ENCODE measurements at regions not wholly inside any gene's neighbourhood (a gene's known extent, or its start where the extent isn't known, plus 50 kb on each side); places are given as distances from the start of the nearest gene placed in this dataset.

- H3K4me3 ChIP-seq (ENCODE audit: low read depth, low read length) = no peak overlapping the region
- TF ChIP-seq CTCF (IDR thresholded peaks at IDR 0.05; ENCODE audit: borderline replicate concordance, insufficient read depth, low read depth, low read length) = no peak
These were observed 376.8 kb upstream of the ALCAM start for GRCh38 chr3:104989878-104990277.

- H3K4me3 ChIP-seq (ENCODE audit: low read depth, low read length) = no peak overlapping the region
- TF ChIP-seq CTCF (IDR thresholded peaks at IDR 0.05; ENCODE audit: borderline replicate concordance, insufficient read depth, low read depth, low read length) = no peak
These were observed 376.0 kb upstream of the ALCAM start for GRCh38 chr3:104990758-104991157.

GRCh38 chr3:104992676-104993075 is 374.0 kb upstream of the ALCAM start:
- no peak overlapping the region for H3K4me3 ChIP-seq (ENCODE audit: low read depth, low read length)
- TF ChIP-seq CTCF (IDR thresholded peaks at IDR 0.05; ENCODE audit: borderline replicate concordance, insufficient read depth, low read depth, low read length) = no peak

- H3K4me3 ChIP-seq (ENCODE audit: low read depth, low read length) = no peak overlapping the region
- TF ChIP-seq CTCF (IDR thresholded peaks at IDR 0.05; ENCODE audit: borderline replicate concordance, insufficient read depth, low read depth, low read length) = no peak
These were observed 360.5 kb upstream of the ALCAM start for GRCh38 chr3:105006164-105006563.

- H3K4me3 ChIP-seq (ENCODE audit: low read depth, low read length) = no peak overlapping the region
- TF ChIP-seq CTCF (IDR thresholded peaks at IDR 0.05; ENCODE audit: borderline replicate concordance, insufficient read depth, low read depth, low read length) = no peak
These were observed 353.1 kb upstream of the ALCAM start for GRCh38 chr3:105013657-105014056.

- no peak for TF ChIP-seq CTCF (IDR thresholded peaks at IDR 0.05; ENCODE audit: borderline replicate concordance, insufficient read depth, low read depth, low read length)
- no peak overlapping the region for H3K4me3 ChIP-seq (ENCODE audit: low read depth, low read length)
These were observed 352.1 kb upstream of the ALCAM start for GRCh38 chr3:105014631-105015030.

GRCh38 chr3:105022813-105023212 is 343.9 kb upstream of the ALCAM start:
- TF ChIP-seq CTCF (IDR thresholded peaks at IDR 0.05; ENCODE audit: borderline replicate concordance, insufficient read depth, low read depth, low read length) = no peak
- H3K4me3 ChIP-seq (ENCODE audit: low read depth, low read length) = no peak overlapping the region
